HG03066 (cell line): ENCODE measurements at regions not wholly inside any gene's neighbourhood (a gene's known extent, or its start where the extent isn't known, plus 50 kb on each side); places are given as distances from the start of the nearest gene placed in this dataset.

Source experiments
- ATAC-seq: cut with Tn5 transposase; IDR thresholded peaks from one replicate; pipeline ENCODE4 v1.9.1; 2021; ENCODE audit warnings: low read depth; ENCODE audit not compliant: unreplicated experiment

DNA sequence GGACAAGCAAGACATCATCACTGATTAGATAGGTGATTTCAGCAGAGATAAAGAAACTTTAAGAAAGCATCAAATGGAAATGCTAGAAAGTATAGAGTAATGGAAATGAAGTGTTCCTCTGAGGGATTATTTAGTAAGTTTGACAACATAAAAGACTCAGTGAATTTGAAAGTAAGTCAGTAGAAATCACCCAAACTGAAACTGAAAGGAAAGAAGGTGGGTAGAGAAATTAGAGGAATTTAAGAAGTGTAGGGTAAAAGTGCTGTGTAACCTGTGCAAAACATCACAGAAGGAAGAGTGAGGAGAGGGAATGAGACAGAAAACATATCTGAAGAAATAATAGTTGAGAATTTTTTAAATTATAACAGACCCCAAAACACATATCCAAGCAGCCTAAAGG lies 343.1 kb downstream of the CBLN2 start:
- ATAC-seq: no peak

DNA sequence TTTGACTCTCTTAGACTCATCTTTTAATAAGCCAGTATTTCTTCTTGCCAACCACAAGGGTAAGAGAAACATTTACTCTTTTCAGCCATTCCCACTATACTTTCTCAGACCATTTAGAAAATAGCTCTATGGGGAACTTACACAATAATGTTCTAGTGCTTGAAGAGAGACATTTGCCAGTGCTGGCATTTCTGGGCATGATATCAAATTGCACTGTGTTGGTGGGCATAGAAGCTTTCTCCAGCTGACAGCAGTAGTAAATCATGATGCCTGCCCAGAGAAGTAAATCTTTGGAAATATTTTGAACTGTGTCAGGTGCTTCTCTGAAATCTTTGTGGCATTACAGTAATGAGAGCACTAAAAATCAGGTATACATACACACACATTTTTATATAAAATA lies 346.6 kb downstream of the CBLN2 start:
- no peak for ATAC-seq

DNA sequence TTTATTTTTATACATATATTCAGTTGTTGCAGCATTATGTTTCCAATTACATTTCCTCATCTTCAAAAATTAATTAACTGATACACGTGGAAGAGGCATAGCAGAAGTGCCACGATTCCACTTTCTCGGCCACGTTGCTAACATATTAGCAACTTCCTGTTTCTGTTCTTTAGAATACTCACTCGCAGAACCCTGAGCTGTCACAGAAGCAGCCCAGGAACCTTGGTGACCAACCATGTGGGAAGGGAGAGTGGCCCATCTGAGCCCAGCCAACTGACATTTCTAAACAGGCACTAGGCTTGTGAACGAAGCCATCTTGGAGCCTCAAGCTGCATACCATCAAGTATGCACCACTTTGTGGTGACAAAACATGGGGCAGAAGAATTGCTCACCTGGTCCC lies 350.1 kb downstream of the CBLN2 start:
- no peak for ATAC-seq

DNA sequence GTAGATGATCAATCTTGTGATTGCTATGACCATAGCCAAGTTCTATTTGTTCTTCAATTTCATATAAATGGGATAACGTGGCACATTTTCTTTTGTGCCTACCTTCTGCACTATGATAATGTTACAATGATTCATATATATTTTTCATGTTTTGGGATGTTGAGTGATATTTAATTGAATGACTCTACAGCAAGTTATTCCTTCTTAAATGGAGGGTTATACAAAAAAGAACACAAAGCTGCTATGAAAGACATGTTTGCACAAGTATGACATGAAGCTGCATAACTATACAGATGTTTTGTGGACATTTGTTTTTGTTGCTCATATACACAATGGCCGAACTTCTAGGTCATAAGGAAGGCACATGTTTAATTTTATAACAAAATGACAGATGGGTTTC lies 356.2 kb downstream of the CBLN2 start:
- no peak for ATAC-seq

DNA sequence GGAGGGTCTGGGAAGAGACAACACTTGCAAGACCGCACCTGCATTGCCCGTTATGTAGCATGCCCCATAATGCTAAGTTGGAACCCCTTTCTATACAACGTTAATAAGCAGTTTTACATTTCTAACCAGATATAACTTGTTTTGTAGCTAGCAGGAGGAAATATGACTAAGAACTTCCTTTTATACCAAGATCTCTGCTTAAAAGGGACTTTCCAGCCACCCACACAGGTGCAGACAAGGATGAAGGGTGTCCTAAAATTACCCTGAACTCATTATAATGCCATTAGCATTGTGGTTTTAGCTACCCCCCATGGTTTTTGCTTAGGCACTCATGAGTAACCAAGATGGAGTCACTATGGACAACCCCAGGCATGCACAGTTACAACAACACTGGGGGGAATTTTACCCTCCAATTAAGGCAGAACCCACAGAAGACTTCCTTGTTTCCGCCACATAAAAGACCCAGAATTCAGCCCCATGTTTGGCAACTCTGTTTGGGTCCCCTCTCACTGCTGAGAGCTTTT lies 362.8 kb downstream of the CBLN2 start:
- ATAC-seq: no peak

DNA sequence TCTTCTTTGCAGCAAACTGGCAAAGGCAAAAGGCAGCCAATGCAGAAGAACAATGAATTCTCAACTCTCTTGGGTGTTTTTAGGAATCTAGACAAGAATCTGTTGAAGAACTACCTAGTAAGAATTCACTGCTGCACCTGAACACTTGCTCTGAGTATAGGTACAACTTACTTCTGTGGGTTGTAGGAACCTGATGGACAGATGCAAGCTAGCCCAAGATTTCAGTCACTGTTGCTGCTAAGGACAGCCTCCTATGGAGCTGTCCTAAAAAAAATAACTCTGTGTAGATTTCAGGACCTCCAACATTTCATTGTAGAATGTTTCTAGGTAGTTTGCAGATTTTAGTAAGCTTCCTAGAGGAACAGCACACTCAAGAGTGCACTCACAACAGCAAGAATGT lies 363.5 kb downstream of the CBLN2 start:
- ATAC-seq: no peak

DNA sequence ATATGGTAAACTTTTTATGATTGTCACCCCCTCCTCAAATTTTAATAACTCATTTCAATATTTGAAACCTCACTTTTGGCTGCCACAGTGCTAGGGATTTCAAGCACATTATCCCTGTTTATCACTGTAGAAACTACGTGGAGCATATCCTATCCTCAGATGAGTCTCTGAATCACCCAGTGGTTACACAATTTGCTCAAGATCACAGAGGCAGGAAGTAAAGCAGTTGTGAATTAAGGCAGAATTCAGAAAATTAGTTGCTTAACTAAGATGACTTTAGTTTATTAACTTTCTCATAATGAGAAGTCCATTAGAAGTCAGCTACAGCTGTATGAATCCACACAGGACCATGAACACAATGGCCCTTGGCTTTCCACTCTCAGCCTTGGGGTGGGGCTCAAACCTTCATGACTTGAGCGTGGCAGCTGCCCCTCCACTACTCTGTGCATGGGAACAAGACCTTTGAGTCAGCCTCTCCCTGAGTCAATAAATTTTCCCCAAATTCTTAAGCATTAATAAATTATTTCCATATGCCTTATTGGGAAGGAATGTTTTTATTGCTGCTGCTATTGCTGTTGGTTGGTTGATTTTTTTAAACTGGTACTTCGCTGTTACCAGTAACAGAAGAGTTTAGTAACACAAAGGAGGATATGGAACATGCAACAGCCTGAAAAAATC lies 369.0 kb downstream of the CBLN2 start:
- no peak for ATAC-seq

DNA sequence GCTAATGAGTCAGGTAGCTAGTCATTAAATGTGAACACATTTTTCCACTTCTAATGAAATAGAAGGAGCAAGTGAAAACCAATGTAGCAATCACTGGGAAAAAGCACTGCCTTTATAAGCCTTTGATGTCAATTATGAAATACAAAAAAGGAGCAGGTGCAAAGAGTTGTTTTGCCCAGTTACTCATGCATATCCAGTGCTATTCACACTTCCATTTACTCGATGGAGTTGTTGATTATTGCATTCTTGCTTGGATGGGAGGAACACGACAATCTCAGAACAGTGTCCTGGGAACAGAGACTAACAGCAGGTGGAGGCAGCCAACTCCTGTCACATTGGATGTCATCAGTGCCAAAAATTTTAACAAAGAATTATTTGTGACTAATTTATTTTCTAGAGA lies 372.5 kb downstream of the CBLN2 start:
- no peak for ATAC-seq

DNA sequence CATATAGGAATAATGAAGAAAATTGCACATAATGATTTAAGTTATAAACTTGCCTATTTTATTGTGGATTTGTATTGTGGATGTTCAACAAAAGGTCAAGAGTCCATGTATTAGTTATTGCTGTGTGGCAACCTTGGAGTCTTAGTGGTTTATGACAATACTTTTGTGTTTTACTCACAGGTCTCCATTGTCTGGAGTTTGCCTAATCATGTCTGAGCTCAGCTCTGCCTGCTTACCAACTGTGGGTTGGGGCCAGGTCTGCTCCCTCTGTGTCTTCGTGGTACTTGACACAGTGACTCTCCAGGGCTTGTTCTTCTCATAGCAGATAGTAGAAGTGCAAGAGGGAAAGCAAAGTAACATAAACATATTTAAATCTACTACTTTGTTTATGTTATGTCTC lies 382.5 kb downstream of the CBLN2 start:
- no peak for ATAC-seq

DNA sequence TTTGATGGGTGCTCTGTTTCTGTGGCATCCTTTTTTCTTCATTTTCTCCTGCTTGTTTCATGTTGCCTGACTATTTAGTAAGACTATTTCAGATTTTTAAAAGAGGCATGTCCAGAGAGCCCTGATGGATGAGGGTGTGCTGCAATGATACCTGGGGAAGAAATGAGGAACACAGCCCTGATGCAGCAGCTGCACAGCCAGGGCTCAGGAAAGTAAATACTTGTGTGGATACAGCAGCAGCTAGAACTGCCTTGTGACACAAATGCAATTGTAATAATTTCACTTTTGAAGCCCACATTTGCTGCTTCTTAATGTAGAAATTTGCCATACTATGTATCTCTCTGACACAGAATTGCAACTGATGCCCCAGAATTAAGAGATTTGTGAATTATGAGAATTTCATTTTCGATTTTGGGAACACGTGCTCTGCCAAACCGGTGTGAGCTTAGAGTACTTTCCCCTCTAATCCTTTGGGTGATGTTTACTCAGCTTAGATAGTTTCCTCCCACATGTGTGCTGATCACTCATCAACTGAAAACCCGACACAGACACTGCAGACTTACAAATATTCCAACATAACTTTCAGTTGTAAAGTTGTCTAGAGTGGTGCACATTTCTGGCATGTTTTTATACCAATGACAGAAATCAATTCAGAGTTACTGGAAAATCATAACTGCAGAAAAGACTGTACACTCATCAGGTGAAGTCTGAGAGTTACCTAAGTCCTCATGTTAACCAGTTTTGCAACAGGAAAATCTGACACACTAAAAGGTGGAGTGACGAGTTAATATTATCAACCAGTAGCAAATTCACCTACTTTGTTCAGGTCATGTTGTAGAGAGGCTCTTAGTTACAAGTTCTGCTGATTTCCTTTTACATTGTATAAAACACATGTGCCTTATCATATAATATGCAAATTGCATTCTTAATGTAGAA lies 383.4 kb downstream of the CBLN2 start:
- ATAC-seq: no peak

DNA sequence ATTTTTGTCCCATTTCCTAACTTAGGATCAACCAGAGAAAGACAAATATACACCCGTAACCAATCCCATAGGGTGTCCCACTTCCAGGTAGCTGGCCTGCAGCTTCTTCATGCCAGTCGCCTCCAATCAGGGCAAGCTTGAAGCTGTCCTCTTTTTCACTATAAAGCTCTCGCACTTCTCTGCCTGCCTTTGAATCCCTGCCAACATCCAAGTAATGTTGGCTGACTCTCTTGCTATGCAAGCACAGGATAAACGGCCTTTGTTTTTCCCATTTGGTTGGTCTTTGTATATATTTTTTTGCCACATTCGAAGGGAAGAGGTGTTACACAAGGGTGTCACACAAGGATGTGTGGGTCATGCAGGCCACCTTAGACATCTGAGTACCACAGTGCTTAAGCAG lies 388.8 kb downstream of the CBLN2 start:
- ATAC-seq: no peak

DNA sequence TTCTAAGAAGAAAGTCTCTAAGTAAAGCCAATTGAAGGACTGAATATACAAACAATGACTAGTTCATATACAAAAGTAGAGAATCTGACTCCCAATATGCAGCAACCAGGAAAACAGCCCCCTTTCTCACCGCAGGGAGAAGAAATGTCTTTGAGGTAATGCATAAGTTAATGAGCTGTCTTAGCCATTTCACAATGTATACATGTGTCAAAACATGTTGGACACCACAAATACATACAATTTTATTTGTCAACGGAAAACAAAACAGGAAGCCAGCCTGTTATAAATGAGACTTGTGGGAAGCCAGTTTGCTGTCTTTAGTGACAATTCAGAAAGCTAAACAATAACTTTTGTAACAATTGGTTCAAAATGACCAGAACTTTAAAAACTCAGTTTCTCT lies 389.2 kb downstream of the CBLN2 start:
- no peak for ATAC-seq

DNA sequence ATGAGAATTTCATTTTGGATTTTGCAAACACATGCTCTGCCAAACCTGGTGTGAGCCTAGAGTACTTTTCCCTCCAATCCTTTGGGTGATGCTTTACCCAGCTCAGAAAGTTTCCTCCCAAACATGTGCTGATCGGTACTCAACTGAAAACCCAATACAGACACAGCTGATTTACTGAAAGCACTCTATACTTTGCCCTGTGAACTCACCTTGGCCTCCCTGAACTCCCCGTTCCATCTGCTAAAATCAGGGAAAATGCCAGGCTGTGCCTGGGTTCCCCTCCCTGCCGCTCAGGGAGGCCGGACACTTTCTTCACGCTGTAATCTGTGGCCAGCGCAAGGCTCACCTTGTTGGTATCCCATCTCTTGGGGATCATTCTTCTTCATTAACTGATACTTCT lies 391.2 kb downstream of the CBLN2 start:
- ATAC-seq: no peak

DNA sequence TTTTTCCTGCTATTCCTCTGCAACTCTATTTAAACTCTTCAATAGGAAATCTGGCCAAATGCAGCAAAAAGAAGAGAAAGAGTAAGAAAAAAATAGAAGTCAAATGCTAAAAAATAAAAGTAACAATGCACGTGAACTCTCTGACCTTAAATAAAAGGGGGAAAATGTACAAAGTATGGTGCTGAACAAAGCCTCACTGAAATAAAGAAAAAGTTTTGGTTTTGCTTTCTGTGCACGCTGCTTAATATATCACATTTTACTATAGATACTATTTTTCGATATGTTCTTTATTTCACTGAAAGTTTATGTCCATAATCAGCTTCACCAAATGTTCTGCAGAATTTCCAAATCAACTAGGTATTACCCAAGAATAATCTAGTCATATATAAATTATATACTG lies 396.3 kb downstream of the CBLN2 start:
- no peak for ATAC-seq

DNA sequence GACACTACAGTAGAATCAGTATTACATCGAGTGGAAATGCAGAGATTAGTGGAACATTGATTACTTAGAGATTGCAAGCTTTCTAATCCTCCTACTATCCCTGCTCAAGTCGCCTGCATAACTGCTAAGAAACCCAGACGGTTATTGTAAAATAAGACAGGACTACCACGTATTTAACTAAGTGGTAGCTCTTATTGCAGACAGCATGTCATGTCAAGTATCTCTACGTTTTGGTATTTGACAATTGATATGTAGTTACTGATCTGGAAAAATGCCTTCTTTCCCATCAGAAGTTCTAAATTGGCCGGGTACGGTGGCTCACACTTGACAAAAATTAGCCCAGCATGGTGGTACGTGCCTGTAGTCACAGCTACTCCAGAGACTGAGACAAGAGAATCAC lies 404.1 kb downstream of the CBLN2 start:
- no peak for ATAC-seq

DNA sequence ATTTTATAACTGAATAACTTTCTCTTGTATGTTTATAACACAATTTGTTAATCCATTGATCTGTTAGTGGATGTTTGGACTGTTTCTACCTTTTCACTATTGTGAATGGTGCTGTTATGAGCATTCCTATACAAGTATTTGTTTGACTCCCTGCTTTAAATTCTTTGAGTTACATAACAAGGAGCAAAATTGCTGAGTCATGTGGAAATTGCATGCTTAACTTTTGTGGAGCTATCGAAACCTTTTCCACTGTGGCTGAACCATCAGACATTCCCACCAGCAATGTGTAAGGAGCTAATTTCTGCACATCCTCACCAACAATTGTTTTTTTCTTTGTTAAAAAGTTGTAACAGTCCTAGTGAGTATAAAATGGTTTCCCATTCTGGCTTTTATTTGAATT lies 415.5 kb downstream of the CBLN2 start:
- ATAC-seq: no peak

DNA sequence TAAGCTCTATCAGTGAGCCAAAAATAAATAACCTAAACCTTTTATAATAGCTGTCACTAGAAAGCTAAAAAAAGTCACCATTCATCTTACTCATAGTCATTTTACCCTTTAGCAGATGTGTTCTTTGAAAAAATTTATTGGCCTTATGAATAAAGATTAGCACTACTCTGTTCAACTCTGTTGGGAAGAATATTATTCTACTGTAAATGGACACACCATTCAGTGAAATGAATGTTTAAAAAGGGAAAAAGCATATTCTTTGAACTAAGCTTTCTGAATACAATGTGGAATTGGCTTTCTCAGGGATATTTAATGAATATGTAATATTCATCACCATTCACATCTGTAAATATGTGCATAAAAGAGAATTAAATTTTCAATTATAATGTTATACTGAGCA lies 422.0 kb downstream of the CBLN2 start:
- ATAC-seq: no peak

DNA sequence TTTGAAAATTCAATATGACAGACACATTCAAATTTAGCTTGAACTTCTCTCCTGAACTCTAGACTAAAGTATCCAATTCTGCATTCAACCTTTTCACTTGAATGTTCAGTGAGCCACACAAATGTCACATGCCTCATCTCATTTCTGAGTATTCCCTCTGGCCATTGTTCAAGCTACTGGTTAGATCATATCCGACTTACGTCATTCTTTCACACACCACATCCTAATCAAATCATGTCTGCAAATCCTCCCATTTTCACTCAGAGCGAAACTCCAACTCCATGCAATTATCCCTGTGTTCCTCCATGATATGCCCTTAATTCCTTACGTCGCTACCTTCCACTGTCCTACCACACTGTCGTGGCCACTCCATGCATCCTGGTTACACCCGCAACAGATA lies 425.1 kb downstream of the CBLN2 start:
- ATAC-seq: no peak

DNA sequence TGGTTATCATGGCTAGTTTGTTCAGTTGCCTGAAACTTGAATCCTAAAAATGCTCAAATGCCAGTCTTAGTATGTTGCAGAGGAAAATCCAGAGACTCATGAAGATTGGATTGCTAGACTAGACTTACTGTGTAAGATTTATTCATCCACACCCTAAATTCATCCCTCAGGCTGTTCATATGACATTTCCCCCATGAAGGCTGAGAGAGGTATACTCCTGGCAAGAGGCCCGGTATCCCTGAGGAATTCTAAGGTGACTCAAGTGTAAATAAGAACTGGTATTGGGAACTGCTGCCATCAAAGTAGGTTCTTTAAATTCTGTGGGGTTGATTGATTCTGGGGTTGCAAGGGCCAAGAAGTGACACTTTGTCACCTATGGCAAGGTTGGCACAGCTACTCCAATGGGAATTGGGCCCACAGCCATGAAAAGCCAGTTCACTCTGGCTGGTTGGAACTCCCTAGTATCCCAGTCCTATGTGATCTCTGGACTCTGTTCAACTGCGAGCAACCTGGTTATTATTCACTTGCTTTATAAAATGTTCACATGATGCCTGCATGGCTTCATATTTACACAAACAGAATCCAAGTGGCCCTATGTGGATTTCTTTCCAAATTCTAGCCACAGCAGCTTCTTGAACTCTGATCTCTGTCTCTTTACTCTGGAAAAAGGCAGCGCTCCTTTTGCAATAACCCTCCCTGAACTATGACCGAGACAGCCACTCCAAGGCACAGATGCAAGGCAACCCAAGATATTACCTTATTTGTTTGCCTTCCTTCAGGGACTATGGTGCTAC lies 429.1 kb downstream of the CBLN2 start:
- ATAC-seq: no peak

DNA sequence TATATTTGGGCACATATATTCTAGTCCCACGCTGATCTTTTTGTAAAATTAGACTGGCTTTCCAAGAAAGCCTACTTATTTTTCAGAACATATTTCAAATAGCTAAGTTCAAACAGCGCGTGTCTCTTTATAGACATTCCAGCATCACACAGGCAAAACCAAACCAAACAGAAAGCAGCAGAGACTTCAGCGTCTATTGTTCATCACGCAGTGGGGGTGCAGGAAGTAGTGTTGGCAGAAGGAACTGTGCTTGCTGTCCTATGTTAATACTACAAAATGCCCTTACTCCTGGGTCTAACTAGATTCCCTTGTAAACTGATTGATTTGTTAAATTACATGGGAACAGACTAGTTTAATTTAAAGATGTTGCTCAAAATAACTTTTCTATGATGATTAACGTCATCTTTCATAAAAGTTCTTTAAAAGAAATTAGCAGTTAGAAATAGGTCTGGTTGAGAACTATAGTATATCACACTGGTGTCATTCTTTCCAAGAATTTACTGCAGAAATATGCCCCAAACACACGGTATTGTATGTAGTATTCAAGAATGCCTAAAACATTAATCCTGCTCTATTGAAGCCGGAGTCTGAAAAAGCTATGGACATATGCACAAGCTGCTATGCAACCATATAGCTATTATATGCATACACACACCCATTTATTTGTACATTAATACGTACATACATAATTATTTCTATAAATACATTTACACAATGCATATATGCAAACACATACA lies 436.3 kb downstream of the CBLN2 start:
- no peak for ATAC-seq
